Erythroblast (primary cell): ENCODE measurements at regions not wholly inside any gene's neighbourhood (a gene's known extent, or its start where the extent isn't known, plus 50 kb on each side); places are given as distances from the start of the nearest gene placed in this dataset.

Experiments
- DNase-seq, 2 experiments: peaks; one replicate each; lab custom pipeline; 2025; lab: John Stamatoyannopoulos, UW
- GATA1 ChIP-seq: IDR thresholded peaks from 2 replicates; pipeline ENCODE4 v1.6.1; 2011; ENCODE audit warnings: low read depth, mild to moderate bottlenecking, control low read depth, low read length, moderate library complexity
- POLR2A ChIP-seq: IDR thresholded peaks from 2 replicates; pipeline ENCODE4 v1.6.1; 2011; ENCODE audit warnings: mild to moderate bottlenecking, low read length

DNA sequence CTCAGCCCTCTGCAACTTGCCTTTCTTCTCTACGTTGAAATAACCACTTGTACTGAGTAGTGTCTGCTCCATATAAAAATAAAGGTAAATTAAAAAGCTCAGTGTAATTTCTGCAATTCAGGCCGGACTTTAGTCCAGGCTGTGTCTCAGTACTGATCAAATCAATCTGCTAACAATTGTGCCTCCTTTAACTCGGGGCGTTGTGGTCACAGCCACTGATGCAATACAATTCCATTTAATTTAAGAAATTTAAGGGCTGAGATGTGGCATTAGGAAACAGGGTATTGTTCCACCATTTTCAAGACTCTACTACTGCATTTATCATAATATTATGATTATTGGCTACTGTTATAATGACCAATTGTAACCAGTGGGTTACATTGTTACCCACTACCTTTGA, 60.0 kb upstream of the NPAS2 start:
- TF ChIP-seq GATA1, result no peak
- TF ChIP-seq POLR2A, result no peak

DNA sequence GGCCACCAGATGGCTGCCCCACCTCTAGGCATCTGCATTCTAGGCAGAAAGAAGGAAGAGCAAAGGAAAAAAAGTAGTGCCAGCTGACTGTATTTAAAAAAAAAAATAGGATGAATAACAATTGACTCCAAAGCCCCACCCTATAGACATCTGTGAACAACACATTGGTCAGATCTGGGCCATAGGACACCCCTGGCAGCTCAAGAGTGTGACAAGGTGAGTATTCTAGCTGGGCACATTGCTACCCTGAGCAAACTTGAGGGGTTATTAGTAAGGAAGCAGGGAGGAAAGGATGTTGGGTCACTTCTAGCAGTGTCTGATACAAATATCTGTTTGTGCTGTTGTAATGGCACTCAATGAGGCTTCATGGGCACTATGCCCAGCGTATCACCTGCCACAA, 58.6 kb upstream of the NPAS2 start:
- no peak for DNase-seq
- TF ChIP-seq POLR2A (no peak), GATA1 (no peak)

More for the DNA sequence above, 60.0 kb upstream of the NPAS2 start:
- DNase-seq, result no peak

DNA sequence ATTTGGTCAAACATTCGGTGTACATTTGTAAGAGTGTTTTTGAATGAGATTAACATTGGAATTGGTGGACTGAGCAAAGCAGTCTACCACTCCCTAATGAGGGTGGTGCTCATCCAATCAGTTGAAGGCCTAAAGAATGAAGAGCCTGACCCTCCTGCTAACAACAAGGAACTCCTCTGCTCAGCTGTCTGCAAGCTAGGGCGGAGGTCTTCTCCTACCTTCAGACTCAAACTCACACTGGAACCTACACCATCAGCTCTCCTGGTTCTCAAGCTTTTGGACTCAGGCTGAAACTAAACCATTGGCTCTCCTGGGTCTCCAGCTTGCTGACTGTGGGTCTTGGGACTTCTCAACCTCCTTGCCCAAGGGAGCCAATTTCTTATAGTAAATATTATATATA, 55.5 kb upstream of the NPAS2 start:
- TF ChIP-seq POLR2A (no peak), GATA1 (no peak)
- no peak for DNase-seq

DNA sequence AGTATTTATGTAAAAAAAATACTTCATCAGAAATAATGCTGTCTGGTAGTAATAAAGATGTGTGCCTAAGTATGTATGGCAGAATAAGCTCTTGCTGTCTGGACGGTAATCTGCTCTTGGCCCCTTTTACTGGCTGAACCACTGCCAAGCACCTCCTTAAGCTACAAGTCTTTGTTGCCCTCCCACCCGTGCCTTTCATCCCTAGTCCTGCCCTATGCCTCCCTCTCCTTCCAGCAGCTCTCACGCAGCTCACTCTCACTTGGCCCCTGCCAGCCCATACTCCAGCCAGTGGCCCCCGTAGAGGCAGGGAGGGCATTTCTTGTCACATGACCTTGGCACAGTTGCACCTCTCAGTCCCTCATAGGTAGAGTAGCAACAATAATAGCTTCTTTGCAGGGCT, 54.5 kb upstream of the NPAS2 start:
- no peak for DNase-seq
- TF ChIP-seq POLR2A (no peak), GATA1 (no peak)

DNA sequence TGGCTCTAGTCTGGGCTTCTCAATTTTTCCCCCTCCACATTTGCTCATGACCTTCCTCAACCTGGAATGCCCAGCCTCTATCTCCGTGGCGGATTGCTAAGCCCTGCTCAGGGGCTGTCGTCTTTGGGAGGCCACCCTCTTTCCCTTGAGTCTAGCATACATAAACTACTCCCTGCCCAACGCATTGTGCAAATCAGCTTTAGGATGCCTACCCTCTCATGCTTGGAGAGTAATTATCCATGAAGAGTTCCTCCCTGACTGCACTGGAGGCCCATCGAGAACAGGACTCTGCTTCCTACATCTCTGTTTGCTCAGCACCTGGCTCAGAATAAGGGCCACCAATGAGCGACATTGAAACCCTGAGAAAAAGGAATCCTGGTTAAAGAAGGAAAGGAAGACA, 53.7 kb upstream of the NPAS2 start:
- TF ChIP-seq GATA1 (no peak), POLR2A (no peak)
- DNase-seq, result no peak

DNA sequence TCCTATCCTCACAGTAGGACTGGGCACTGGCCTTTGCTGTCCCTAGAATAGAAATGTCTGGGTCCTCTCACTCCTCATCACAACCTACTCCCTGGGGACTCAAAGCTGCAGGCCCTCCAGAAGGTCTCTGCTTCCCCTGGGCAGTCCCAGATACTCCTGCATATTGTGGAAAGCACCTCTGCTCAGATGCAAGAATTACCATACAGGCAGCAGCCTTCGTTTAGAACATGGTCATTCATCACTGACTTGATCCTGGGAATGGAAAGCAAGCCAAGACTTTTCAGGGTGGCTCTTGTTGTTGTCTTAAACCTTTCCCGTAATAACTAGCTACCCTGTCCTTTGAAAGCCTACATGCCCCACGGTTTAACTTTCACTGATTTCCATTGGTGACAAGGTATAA, 53.1 kb upstream of the NPAS2 start:
- TF ChIP-seq GATA1, result no peak
- no peak for TF ChIP-seq POLR2A
- no peak for DNase-seq

DNA sequence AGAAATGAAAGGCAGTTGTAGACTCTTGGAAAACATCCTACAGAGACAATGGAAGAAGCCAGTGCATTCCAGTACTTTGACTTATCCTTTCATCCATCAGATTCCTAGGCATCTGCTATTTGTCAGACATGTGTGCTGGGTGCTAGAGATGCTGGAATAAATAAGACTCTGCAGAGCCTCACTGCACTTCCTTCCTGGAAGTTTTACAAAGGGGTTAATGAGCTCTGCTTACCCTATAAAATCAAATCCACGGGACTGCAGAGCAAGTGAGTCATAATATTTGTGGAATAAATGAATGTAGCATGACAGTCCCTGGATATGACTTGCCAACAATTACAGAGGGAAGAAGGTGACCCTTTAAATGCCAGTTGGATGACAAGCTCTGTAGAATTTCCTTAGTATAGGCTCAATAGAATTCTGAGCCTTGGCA, 52.7 kb upstream of the NPAS2 start:
- no peak for DNase-seq
- TF ChIP-seq GATA1 (no peak), POLR2A (no peak)

DNA sequence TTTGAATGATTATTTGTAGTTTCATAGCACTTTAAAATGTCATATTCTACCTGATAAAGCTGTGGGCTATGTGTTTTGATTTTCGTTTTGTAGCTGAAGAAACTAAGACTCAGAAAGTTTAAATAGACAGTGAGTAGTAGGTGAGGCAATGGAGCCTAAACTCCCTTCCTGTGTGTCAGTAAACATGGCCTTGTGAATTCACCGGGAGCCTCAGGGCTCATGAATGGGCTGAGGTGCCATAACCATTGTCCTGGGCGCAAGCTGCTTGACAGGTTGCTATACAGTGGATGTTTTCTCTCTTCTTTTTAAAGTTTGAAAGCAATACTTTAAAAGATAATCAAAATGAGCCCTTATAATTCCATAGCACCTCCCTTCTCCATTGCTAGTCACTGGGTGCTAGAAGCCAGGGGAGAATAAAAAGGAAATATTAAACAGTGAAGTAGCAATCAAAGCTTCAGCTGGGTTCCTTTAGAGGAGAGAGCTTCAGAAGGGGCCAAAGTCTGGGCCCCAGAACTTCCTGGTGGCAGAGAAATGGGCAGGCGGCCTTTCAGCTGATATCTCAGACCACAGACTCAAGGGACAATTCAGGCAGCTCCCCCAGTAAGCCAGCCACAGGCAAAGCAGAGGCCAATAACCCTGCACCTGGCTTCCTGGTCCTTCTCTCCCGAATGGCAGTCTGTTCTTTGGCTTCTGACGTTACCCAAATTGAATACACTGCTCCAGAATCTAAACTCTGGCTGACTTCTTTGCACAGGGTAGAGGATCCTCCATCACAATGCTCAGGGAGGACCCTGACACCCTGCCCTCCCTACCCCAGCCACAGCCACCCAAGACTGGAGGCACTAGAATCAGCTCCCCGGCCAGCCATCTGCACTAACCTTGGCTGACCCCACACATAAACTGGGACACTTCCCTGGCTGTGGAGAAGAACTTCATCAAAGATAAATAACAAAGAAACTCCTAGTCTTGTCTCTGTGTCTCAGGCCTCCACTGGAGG, 51.8 kb upstream of the NPAS2 start:
- DNase-seq, result no peak

More for the DNA sequence above, 51.8 kb upstream of the NPAS2 start:
- TF ChIP-seq GATA1 (no peak), POLR2A (no peak)
